Astrocyte (in vitro differentiated cells and primary cell): ENCODE measurements at regions not wholly inside any gene's neighbourhood (a gene's known extent, or its start where the extent isn't known, plus 50 kb on each side); places are given as distances from the start of the nearest gene placed in this dataset.
"Not testable (repeated sequence)": the region's sequence is repeated elsewhere in the genome, so short reads cannot be mapped to it uniquely, and the experiment has no call there.

ENCODE experiments used
- DNase-seq: peaks from one replicate; pipeline ENCODE4 v3.0.0-alpha.2; 2010; ENCODE audit warnings: low read depth
- FAIRE-seq: peaks from 2 replicates; lab custom pipeline; 2011; peaks lifted over from hg19 to GRCh38; lab: Jason Lieb, UNC
- H2AFZ ChIP-seq: 2 replicates; pipeline ENCODE4 v1.6.0; 2012; ENCODE audit warnings: low read depth, low read length, inconsistent platforms
- H3K27ac ChIP-seq: 2 replicates; pipeline ENCODE4 v1.5.1; 2011; ENCODE audit warnings: low read depth, low read length, inconsistent platforms
- H3K27me3 ChIP-seq: 2 replicates; pipeline ENCODE4 v1.6.0; 2011; ENCODE audit warnings: low read length, inconsistent platforms; ENCODE audit not compliant: insufficient read depth
- H3K36me3 ChIP-seq: 2 replicates; pipeline ENCODE4 v1.5.1; 2011; ENCODE audit warnings: low read length, inconsistent platforms; ENCODE audit not compliant: insufficient read depth
- H3K4me1 ChIP-seq: 2 replicates; pipeline ENCODE4 v1.5.1; 2011; ENCODE audit warnings: low read length, inconsistent platforms; ENCODE audit not compliant: insufficient read depth
- H3K4me2 ChIP-seq: 2 replicates; pipeline ENCODE4 v1.6.0; 2012; ENCODE audit warnings: low read length, inconsistent platforms
- H3K4me3 ChIP-seq: 2 replicates; pipeline ENCODE4 v1.5.1; 2011; ENCODE audit warnings: low read depth, mild to moderate bottlenecking, low read length, inconsistent platforms; ENCODE audit not compliant: insufficient read depth
- H3K79me2 ChIP-seq: 2 replicates; pipeline ENCODE4 v1.6.0; 2012; ENCODE audit warnings: mild to moderate bottlenecking, low read length, inconsistent platforms; ENCODE audit not compliant: insufficient read depth
- H3K9ac ChIP-seq: 2 replicates; pipeline ENCODE4 v1.6.0; 2012; ENCODE audit warnings: mild to moderate bottlenecking, low read length, inconsistent platforms
- H3K9me3 ChIP-seq: 2 replicates; pipeline ENCODE4 v1.5.1; 2012; ENCODE audit warnings: low read depth, mild to moderate bottlenecking, low read length, inconsistent platforms; ENCODE audit not compliant: insufficient read depth
- H4K20me1 ChIP-seq: 2 replicates; pipeline ENCODE4 v1.6.0; 2012; ENCODE audit warnings: low read length, inconsistent platforms; ENCODE audit not compliant: insufficient read depth
- H3K27ac Mint-ChIP-seq: one replicate; pipeline ENCODE4 v1.8.0; 2021; ENCODE audit warnings: mild to moderate bottlenecking, mixed read lengths; ENCODE audit not compliant: unreplicated experiment
- H3K27me3 Mint-ChIP-seq: one replicate; pipeline ENCODE4 v1.8.0; 2021; ENCODE audit warnings: low read depth, mixed read lengths; ENCODE audit not compliant: unreplicated experiment
- H3K36me3 Mint-ChIP-seq: one replicate; pipeline ENCODE4 v1.8.0; 2021; ENCODE audit warnings: low read depth, mixed read lengths; ENCODE audit not compliant: unreplicated experiment
- H3K4me1 Mint-ChIP-seq: one replicate; pipeline ENCODE4 v1.8.0; 2021; ENCODE audit warnings: low read depth, mixed read lengths; ENCODE audit not compliant: unreplicated experiment
- H3K4me3 Mint-ChIP-seq: one replicate; pipeline ENCODE4 v1.8.0; 2021; ENCODE audit warnings: mild to moderate bottlenecking, moderate library complexity, mixed read lengths; ENCODE audit not compliant: unreplicated experiment
- H3K9me3 Mint-ChIP-seq: one replicate; pipeline ENCODE4 v1.8.0; 2021; ENCODE audit warnings: mild to moderate bottlenecking, mixed read lengths; ENCODE audit not compliant: unreplicated experiment
- EZH2 ChIP-seq: IDR thresholded peaks from 2 replicates; pipeline ENCODE4 v1.6.1; 2012; ENCODE audit warnings: mild to moderate bottlenecking, low read length, inconsistent platforms; ENCODE audit not compliant: insufficient read depth
- TF ChIP-seq, protein P1 (sequence below): IDR thresholded peaks from 2 replicates; pipeline ENCODE4 v1.5.1; 2011; ENCODE audit warnings: low read depth, mild to moderate bottlenecking, inconsistent platforms, low read length, moderate library complexity; ENCODE audit not compliant: insufficient read depth

- TF ChIP-seq, protein P1, sequence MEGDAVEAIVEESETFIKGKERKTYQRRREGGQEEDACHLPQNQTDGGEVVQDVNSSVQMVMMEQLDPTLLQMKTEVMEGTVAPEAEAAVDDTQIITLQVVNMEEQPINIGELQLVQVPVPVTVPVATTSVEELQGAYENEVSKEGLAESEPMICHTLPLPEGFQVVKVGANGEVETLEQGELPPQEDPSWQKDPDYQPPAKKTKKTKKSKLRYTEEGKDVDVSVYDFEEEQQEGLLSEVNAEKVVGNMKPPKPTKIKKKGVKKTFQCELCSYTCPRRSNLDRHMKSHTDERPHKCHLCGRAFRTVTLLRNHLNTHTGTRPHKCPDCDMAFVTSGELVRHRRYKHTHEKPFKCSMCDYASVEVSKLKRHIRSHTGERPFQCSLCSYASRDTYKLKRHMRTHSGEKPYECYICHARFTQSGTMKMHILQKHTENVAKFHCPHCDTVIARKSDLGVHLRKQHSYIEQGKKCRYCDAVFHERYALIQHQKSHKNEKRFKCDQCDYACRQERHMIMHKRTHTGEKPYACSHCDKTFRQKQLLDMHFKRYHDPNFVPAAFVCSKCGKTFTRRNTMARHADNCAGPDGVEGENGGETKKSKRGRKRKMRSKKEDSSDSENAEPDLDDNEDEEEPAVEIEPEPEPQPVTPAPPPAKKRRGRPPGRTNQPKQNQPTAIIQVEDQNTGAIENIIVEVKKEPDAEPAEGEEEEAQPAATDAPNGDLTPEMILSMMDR, result no peak
- TF ChIP-seq EZH2, result no peak
- no peak for DNase-seq
Measured at GRCh38 chr17:77619326-77619725, 339.2 kb upstream of the TNRC6C start.

GRCh38 chr17:77619851-77620250 lies 338.7 kb upstream of the TNRC6C start:
- Histone ChIP-seq H4K20me1 (no peaks in the 10 kb centered on the region), H3K4me3 (no peak overlapping the region), H3K9ac (peak overlapping the region; percentile 26), H3K27ac (peak overlapping the region; percentile 61), H2AFZ (peak overlapping the region; percentile 28), H3K4me2 (peak overlapping the region; percentile 54), H3K9me3 (no peaks in the 10 kb centered on the region), H3K36me3 (no peaks in the 10 kb centered on the region), H3K4me1 (peaks cover 21% of the 10 kb centered on the region), H3K27me3 (no peaks in the 10 kb centered on the region), H3K79me2 (no peaks in the 10 kb centered on the region)
- no peak for FAIRE-seq
- Mint-ChIP-seq H3K4me1 (peaks cover 24% of the 10 kb centered on the region), H3K36me3 (peaks cover 4% of the 10 kb centered on the region), H3K4me3 (peak overlapping the region; percentile 9), H3K27ac (peak overlapping the region; percentile 93), H3K9me3 (peaks cover 13% of the 10 kb centered on the region), H3K27me3 (no peaks in the 10 kb centered on the region)
- peak; percentile 86 for DNase-seq
- TF ChIP-seq EZH2, result no peak
- TF ChIP-seq, protein P1, result no peak

More at GRCh38 chr17:77619326-77619725, 339.2 kb upstream of the TNRC6C start:
- Histone ChIP-seq H3K36me3 (no peaks in the 10 kb centered on the region), H3K79me2 (no peaks in the 10 kb centered on the region), H3K4me3 (no peak overlapping the region), H3K27ac (peak overlapping the region; percentile 56), H2AFZ (no peak overlapping the region), H3K4me2 (peak overlapping the region; percentile 54), H3K9ac (peak overlapping the region; percentile 26), H3K27me3 (no peaks in the 10 kb centered on the region), H3K4me1 (peaks cover 21% of the 10 kb centered on the region), H4K20me1 (no peaks in the 10 kb centered on the region), H3K9me3 (no peaks in the 10 kb centered on the region)
- no peak overlapping the region for H3K4me3 Mint-ChIP-seq
- peaks cover 13% of the 10 kb centered on the region for H3K9me3 Mint-ChIP-seq
- FAIRE-seq, result no peak
- H3K27ac Mint-ChIP-seq, result peak overlapping the region; percentile 93
- peaks cover 4% of the 10 kb centered on the region for H3K36me3 Mint-ChIP-seq
- no peaks in the 10 kb centered on the region for H3K27me3 Mint-ChIP-seq
- H3K4me1 Mint-ChIP-seq, result peaks cover 24% of the 10 kb centered on the region

DNA sequence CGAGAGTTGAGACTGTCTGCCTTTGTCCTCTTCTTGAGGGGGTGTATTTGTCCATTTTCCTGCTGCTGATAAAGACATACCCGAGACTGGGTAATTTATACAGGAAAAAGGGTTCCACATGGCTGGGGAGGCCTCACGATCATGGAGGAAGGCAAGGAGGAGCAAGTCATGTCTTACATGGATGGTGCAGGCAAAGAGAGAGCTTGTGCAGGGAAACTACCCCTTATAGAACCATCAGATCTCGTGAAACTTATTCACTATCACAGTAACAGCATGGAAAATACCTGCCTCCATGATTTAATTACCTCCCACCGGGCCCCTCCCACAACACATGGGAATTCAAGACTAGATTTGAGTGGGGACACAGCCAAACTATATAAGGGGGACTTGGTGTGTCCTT lies 338.2 kb upstream of the TNRC6C start:
- H3K9me3 ChIP-seq, result no peaks in the 10 kb centered on the region
- DNase-seq (no peak), FAIRE-seq (no peak)
- no peaks in the 10 kb centered on the region for H3K79me2 ChIP-seq
- H3K4me3 Mint-ChIP-seq, result no peak overlapping the region
- TF ChIP-seq, protein P1, result no peak
- TF ChIP-seq EZH2, result no peak
- H3K4me1 Mint-ChIP-seq, result peaks cover 24% of the 10 kb centered on the region
- H3K4me1 ChIP-seq, result peaks cover 21% of the 10 kb centered on the region
- H3K4me3 ChIP-seq, result no peak overlapping the region
- H3K36me3 ChIP-seq, result no peaks in the 10 kb centered on the region
- H3K27me3 Mint-ChIP-seq, result no peaks in the 10 kb centered on the region
- no peak overlapping the region for H2AFZ ChIP-seq
- peaks cover 13% of the 10 kb centered on the region for H3K9me3 Mint-ChIP-seq
- H3K4me2 ChIP-seq, result peak overlapping the region; percentile 54
- H3K36me3 Mint-ChIP-seq, result peaks cover 4% of the 10 kb centered on the region
- H3K27ac ChIP-seq, result peak overlapping the region; percentile 61
- H3K27me3 ChIP-seq, result no peaks in the 10 kb centered on the region
- peak overlapping the region; percentile 93 for H3K27ac Mint-ChIP-seq
- peak overlapping the region; percentile 12 for H3K9ac ChIP-seq
- no peaks in the 10 kb centered on the region for H4K20me1 ChIP-seq

DNA sequence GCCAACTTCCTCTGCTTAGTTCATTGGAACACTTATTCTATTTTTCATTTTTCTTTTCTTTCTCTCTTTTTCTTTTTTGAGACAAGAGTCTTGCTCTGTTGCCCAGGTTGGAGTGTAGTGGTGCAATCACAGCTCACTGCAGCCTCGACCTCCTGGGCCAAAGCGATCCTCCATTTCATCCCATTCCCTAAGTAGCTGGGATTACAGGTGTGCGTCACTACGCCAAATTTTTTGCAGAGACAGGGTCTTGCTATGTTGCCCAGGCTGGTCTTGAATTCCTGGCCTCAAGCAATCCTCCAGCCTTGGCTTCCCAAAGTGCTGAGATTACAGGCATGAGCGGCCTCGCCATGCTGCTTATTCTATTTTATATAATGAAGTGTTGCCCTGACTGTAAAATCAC lies 336.4 kb upstream of the TNRC6C start:
- H3K4me1 ChIP-seq, FAIRE-seq, H3K27ac Mint-ChIP-seq: not testable (repeated sequence)

More for the DNA sequence above, 336.4 kb upstream of the TNRC6C start:
- not testable (repeated sequence) for H3K4me3 Mint-ChIP-seq, H3K27me3 Mint-ChIP-seq, H4K20me1 ChIP-seq, H3K9me3 ChIP-seq, DNase-seq, H3K36me3 Mint-ChIP-seq, H3K27me3 ChIP-seq, H2AFZ ChIP-seq, H3K79me2 ChIP-seq, H3K36me3 ChIP-seq, H3K27ac ChIP-seq, H3K4me2 ChIP-seq, H3K9ac ChIP-seq, H3K4me3 ChIP-seq
- Mint-ChIP-seq H3K4me1 (peaks cover 15% of the 10 kb centered on the region), H3K9me3 (peaks cover 16% of the 10 kb centered on the region)
